ENCODE measurements at regions not wholly inside any gene's neighbourhood (a gene's known extent, or its start where the extent isn't known, plus 50 kb on each side); places are given as distances from the start of the nearest gene placed in this dataset.

GRCh38 chr14:98758440-98758839 is 513.6 kb downstream of the BCL11B start:
- no peak for DNase-seq (ENCODE audit: low read depth)

GRCh38 chr14:98761993-98762392 is 510.0 kb downstream of the BCL11B start:
- no peak for DNase-seq (ENCODE audit: low read depth)

GRCh38 chr14:98766818-98767217 is 505.2 kb downstream of the BCL11B start:
- no peak for DNase-seq (ENCODE audit: low read depth)

- no peak for DNase-seq (ENCODE audit: low read depth)
Observed at GRCh38 chr14:98769326-98769725, 502.7 kb downstream of the BCL11B start.

DNA sequence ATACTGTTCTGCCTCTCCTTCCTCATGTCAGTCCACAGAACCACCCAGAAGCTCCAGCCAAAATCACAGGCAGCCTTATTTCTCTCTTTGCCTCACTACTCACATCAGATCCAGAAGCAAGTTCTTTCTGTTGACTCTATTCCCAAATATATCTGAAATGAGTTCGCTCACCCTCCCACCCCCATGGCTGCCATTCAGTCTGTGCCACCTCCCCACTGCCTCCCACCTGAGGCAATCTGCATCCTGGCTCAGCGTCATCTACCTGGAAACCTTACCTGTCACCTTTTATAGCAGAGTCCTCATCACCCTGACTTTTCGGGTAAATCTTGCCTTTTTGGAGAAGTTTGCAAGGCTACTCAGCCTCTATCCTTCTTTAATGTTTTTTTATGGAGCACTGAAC is 501.8 kb downstream of the BCL11B start:
- no peak for DNase-seq (ENCODE audit: low read depth)

DNA sequence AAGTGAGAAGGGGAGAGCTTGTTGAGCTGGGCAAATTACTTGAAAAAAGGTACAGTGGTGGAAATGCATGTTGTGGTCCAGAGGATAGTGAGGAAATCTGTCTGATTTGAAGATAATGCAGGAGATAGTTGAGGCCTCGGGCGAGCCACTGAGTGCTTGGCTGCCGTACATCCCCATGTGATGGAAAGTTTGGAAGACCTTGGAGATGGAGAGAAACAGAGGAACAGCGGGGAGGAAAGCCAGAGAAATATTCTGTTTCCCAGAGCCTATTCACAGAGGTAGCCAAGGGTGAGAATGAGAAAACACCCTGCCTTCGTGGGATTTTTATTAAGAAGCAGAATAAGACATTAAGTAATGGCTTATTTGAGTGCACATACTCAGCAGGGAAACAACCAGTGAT is 498.2 kb downstream of the BCL11B start:
- no peak for DNase-seq (ENCODE audit: low read depth)

DNA sequence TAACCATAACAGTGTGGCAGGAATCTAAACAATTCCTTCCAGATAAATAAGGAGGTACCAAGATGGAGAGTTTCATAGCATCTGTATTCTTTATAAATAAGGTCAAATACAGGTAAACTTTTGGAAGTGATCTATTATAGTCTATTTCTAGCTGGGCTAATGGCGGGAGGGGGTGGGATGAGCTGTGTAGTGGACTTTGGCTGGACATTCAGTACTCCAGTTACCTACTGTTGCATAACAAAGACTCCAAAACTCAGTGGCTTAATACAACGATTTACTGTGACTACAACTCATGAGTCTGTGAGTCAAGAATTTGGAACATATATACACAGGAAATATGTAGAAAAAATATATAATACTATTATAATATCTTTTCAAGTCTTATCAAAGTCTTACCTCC is 496.1 kb downstream of the BCL11B start:
- DNase-seq (ENCODE audit: low read depth): no peak

DNA sequence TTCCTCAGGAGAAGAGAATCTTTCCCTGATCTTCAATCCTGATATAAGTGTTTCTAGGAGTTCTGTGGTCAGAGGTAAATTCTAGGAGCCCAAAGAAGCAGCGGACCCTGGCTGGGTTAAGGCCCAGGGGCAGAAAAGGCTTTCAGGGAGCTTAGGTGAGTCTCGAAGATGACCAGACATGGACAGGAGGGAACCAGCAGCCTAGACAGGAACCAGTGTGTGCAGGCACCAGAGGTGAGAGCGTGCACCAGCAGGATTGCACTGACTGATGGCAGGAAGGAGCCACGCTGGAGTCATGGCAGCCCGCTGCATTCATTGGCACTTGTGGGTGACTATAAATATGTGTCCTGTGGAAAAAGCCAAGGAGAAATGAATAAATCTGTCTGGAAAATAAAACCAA is 489.9 kb downstream of the BCL11B start:
- DNase-seq (ENCODE audit: low read depth): no peak

- DNase-seq (ENCODE audit: low read depth): no peak
Observed at GRCh38 chr14:98785578-98785977, 486.4 kb downstream of the BCL11B start.

DNA sequence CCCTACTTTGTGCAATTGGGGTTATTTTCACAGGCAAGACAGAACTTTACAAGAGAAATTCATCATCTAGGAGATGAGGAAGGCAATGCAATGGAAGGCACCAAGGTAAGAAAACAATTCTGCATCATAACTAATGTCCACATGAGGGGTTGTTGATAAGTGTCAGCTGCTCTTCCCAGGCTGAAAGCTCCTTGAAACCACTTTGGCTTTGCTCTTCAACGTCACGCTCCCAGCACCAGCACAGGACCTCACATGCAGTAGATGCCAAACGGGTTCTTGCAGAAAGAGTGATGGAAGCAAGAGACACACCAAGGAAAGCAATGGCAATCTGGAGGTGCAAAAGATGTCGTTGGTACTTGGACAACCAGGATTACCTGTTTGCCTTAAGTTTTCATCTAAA is 485.5 kb downstream of the BCL11B start:
- no peak for DNase-seq (ENCODE audit: low read depth)

DNA sequence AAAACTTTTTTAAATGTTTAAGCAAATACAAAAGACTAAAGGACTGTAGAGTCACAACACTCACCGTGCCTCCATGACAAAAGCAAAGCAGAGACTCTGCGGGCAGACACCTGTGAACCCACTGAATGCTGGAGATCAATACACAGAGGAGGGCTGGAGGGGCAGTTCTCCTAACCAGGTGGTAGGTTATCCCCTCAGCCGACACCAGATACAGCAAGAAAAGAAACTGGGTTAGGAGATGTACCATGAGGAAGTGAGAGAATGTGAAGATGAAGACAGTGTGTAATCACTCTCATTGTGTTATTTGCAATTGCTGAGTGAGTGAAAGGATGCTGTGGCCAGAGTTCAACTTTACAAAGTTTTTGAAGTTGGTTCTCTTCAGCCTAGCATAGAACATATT is 480.3 kb downstream of the BCL11B start:
- DNase-seq (ENCODE audit: low read depth): no peak

DNA sequence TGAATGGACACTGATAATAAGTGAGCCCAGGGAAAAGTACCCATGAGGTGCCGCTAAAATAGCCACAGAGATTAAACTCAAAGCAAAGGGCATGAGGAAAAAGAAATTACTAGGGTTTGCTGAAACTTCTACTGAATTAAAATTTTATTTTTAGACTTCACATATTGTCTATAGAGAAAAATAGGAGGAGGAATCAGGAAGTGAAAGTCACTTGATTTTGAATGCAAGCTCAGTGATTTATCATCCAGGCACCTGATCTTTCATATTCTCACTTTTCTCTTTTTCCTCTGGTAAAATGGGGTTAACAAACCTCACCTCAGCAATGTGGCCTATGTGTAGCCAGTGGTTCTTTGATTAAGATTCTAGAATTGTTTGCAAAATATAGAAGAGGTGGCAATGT is 479.8 kb downstream of the BCL11B start:
- DNase-seq (ENCODE audit: low read depth): no peak

DNA sequence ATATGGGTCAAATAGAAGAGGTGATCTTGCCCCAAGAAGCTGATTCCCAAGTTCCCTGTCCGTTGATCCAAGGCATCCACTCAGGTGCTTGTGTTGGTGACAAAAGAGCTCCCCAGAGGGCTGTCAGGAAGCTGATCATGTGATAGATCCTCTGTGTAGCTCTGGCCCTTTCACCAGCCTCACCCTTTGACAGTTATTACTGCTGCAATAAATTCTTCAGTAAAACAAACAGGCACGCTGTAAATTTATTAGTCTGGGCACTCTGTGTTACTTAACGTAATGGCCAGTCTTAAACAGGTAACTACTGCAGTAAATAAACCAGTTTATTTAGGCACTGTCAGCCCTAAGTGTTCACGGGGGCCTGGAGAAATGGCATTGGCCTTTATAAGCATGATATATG is 473.9 kb downstream of the BCL11B start:
- DNase-seq (ENCODE audit: low read depth): no peak

DNA sequence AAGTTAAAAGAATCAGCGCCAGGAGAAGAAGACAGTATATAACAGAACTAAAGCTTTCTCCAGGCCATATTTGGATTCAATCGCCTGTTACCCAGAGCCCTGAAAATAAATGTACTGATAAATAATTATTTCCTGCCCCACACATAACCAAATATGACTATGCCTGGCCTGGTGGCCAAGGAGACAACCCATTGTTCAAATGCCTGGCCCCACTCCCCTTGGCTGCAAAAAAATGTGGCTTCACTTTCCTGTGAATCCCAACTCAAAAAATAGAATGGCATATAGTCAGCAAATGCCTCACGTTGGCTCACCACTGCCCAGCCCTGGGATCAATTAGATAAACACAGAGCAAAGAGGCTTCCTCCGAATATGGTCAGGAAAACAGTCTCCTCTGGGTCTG is 472.1 kb downstream of the BCL11B start:
- DNase-seq (ENCODE audit: low read depth): no peak

DNA sequence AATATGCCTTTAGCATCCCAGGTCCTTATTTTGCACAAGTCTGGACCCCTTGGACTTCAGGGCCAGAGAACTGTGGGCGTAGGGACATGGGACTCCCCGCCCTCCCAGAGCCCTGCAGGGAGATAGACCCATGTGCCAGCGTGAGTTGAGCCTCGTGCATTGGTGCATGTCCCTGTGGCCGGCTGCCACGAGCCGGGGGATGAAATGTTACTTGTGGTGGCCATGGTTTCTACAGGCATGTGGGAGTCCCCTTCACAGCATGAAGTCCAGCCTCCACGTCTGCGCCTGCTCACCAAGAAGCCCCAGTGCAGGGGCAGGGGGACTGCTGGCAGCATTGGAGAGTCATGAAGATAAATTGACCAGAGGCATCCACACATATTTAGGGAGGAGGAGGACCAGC is 470.0 kb downstream of the BCL11B start:
- no peak for DNase-seq (ENCODE audit: low read depth)

- no peak for DNase-seq (ENCODE audit: low read depth)
Observed at GRCh38 chr14:98803196-98803595, 468.8 kb downstream of the BCL11B start.

DNA sequence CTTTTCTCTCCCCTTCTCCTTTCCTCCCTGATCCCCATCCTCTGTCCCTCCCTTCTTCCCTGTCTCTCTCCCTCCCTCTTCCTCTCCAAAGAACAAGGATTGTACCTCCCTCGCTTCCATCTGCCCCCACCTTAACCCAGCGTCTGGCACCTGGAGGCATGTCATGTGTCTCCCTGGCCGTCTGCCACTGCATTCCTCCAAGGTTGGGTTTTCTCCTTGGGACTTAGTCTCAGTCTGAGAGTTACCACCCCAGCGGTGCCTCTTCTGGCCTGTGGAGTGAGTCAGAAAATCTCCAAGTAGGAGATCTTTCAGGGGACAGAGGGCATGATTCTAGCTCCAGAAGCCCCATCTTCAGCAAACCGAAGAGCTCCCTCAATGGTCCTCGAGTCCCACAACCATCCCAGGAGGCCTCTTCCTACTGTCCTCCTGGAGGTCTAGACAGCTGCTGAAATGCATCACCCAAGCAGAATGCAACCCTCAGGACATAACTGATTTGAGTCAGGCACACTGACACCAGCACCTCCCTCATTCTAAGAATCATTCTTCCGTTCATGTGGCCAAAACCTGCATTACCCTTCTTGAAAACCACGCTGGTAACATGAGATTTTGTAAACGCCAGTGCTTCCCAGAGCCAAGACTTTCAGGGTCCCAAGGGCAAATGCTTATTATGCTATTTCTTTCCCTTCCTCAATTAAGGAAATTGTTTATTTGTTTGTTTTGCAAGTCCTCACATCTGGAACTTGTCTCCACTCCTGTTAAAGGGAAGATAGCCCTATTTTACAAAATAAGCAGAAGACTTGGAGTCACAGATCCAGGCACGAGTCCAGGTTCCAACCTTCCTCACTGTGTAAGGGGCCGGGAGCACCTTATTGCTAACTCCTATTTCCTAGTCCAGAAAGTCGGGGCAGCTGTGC is 463.2 kb downstream of the BCL11B start:
- DNase-seq (ENCODE audit: low read depth): no peak

GRCh38 chr14:98816195-98816594 is 455.8 kb downstream of the BCL11B start:
- DNase-seq (ENCODE audit: low read depth): no peak

- no peak for DNase-seq (ENCODE audit: low read depth)
Observed at GRCh38 chr14:98816720-98817119, 455.3 kb downstream of the BCL11B start.

GRCh38 chr14:98819132-98819866 is 452.7 kb downstream of the BCL11B start:
- no peak for DNase-seq (ENCODE audit: low read depth)

GRCh38 chr14:98819867-98820206 is 452.2 kb downstream of the BCL11B start:
- DNase-seq (ENCODE audit: low read depth): no peak

DNA sequence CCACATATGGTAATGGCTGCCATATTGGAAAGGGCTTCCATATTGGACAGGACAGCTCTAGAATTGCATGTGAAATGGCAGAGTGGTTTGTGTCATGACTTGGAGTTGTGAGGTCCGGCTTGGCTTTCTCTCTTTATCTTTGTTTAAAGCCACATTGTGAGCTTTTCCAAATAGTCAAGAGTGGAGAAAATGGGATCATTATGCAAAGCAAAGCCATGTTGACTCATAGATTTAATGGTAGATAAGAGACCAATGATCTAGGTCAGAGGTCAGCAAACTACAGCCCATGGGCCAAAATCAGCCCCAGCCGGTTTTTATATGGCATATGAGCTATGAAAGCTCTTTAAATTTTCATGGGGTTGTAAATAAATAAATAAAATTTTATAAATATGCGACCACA is 449.1 kb downstream of the BCL11B start:
- DNase-seq (ENCODE audit: low read depth): no peak

- DNase-seq (ENCODE audit: low read depth): no peak
Observed at GRCh38 chr14:98826618-98827017, 445.4 kb downstream of the BCL11B start.

- DNase-seq (ENCODE audit: low read depth): no peak
Observed at GRCh38 chr14:98834119-98834518, 437.9 kb downstream of the BCL11B start.

Data from CMK (cell line).